ENCODE measurements at regions not wholly inside any gene's neighbourhood (a gene's known extent, or its start where the extent isn't known, plus 50 kb on each side); places are given as distances from the start of the nearest gene placed in this dataset.

GRCh38 chr10:4022473-4022872 lies 237.5 kb upstream of the KLF6 start:
- intact Hi-C loops (cut with DNase I): no loop called here
- ATAC-seq (ENCODE audit: poor library complexity): no peak

GRCh38 chr10:4020631-4021030 lies 235.6 kb upstream of the KLF6 start:
- no peak for ATAC-seq (ENCODE audit: poor library complexity)
- intact Hi-C loops (cut with DNase I): no loop called here
- DNase-seq: no peak

More at GRCh38 chr10:4022473-4022872, 237.5 kb upstream of the KLF6 start:
- DNase-seq: no peak

GRCh38 chr10:4018054-4018511 lies 233.1 kb upstream of the KLF6 start:
- DNase-seq (no peak), ATAC-seq (ENCODE audit: poor library complexity) (no peak)
- intact Hi-C loops (cut with DNase I): no loop called here

GRCh38 chr10:4017336-4017735 lies 232.3 kb upstream of the KLF6 start:
- ATAC-seq (ENCODE audit: poor library complexity) (no peak), DNase-seq (no peak)
- intact Hi-C loops (cut with DNase I): no loop called here

GRCh38 chr10:4016214-4016740 lies 231.3 kb upstream of the KLF6 start:
- intact Hi-C loops (cut with DNase I): no loop called here
- DNase-seq (no peak), ATAC-seq (ENCODE audit: poor library complexity) (no peak)

- ATAC-seq (ENCODE audit: poor library complexity) (peak; percentile 77), DNase-seq (no peak)
- intact Hi-C loops (cut with DNase I): no loop called here
These were observed 228.7 kb upstream of the KLF6 start for GRCh38 chr10:4013651-4014121.

GRCh38 chr10:4012848-4013247 lies 227.8 kb upstream of the KLF6 start:
- intact Hi-C loops (cut with DNase I): no loop called here
- ATAC-seq (ENCODE audit: poor library complexity) (no peak), DNase-seq (no peak)

- intact Hi-C loops (cut with DNase I): no loop called here
- no peak for ATAC-seq (ENCODE audit: poor library complexity)
- no peak for DNase-seq
These were observed 226.3 kb upstream of the KLF6 start for GRCh38 chr10:4011136-4011812.

GRCh38 chr10:4008676-4009382 lies 223.8 kb upstream of the KLF6 start:
- DNase-seq (no peak), ATAC-seq (ENCODE audit: poor library complexity) (peak; percentile 47)
- intact Hi-C loops (cut with DNase I): no loop called here

- intact Hi-C loops (cut with DNase I): no loop called here
- DNase-seq (no peak), ATAC-seq (ENCODE audit: poor library complexity) (no peak)
These were observed 222.8 kb upstream of the KLF6 start for GRCh38 chr10:4007771-4008170.

GRCh38 chr10:4006858-4007257 lies 221.8 kb upstream of the KLF6 start:
- intact Hi-C loops (cut with DNase I): no loop called here

GRCh38 chr10:4006051-4006450 lies 221.0 kb upstream of the KLF6 start:
- ATAC-seq (ENCODE audit: poor library complexity) (peak; percentile 50), DNase-seq (peak; percentile 54)
- intact Hi-C loops (cut with DNase I): no loop called here

More at GRCh38 chr10:4006858-4007257, 221.8 kb upstream of the KLF6 start:
- no peak for DNase-seq
- no peak for ATAC-seq (ENCODE audit: poor library complexity)

- intact Hi-C loops (cut with DNase I): no loop called here
- DNase-seq (no peak), ATAC-seq (ENCODE audit: poor library complexity) (peak; percentile 54)
These were observed 220.0 kb upstream of the KLF6 start for GRCh38 chr10:4004990-4005389.

- ATAC-seq (ENCODE audit: poor library complexity) (no peak), DNase-seq (no peak)
- intact Hi-C loops (cut with DNase I): no loop called here
These were observed 219.1 kb upstream of the KLF6 start for GRCh38 chr10:4004144-4004543.

- DNase-seq (no peak), ATAC-seq (ENCODE audit: poor library complexity) (no peak)
- intact Hi-C loops (cut with DNase I): no loop called here
These were observed 218.5 kb upstream of the KLF6 start for GRCh38 chr10:4003348-4003973.

- intact Hi-C loops (cut with DNase I): no loop called here
- ATAC-seq (ENCODE audit: poor library complexity) (no peak), DNase-seq (no peak)
These were observed 216.8 kb upstream of the KLF6 start for GRCh38 chr10:4001811-4002210.

GRCh38 chr10:3999642-4000041 lies 214.6 kb upstream of the KLF6 start:
- ATAC-seq (ENCODE audit: poor library complexity): no peak
- no peak for DNase-seq
- intact Hi-C loops (cut with DNase I): no loop called here

- DNase-seq: no peak
- intact Hi-C loops (cut with DNase I): no loop called here
- ATAC-seq (ENCODE audit: poor library complexity): no peak
These were observed 211.7 kb upstream of the KLF6 start for GRCh38 chr10:3996697-3997096.

- intact Hi-C loops (cut with DNase I): no loop called here
- DNase-seq (no peak), ATAC-seq (ENCODE audit: poor library complexity) (no peak)
These were observed 210.5 kb upstream of the KLF6 start for GRCh38 chr10:3995302-3996210.
